ENCODE measurements at regions not wholly inside any gene's neighbourhood (a gene's known extent, or its start where the extent isn't known, plus 50 kb on each side); places are given as distances from the start of the nearest gene placed in this dataset.

- TF ChIP-seq POLR2A (IDR thresholded peaks at IDR 0.05; ENCODE audit: low read depth, low read length) (no peak), PAX5 (IDR thresholded peaks at IDR 0.05; ENCODE audit: insufficient read depth, low read length, severe bottlenecking) (no peak)
Measured at GRCh38 chr11:28777126-28777525, 668.9 kb downstream of the METTL15 start.
